Ishikawa (cell line): ENCODE measurements at regions not wholly inside any gene's neighbourhood (a gene's known extent, or its start where the extent isn't known, plus 50 kb on each side); places are given as distances from the start of the nearest gene placed in this dataset.

Experiments used
- CEBPB ChIP-seq: IDR thresholded peaks from 2 replicates; pipeline ENCODE4 v1.6.1; 2012
- CREB1 ChIP-seq: IDR thresholded peaks from 2 replicates; pipeline ENCODE4 v1.6.1; 2012; ENCODE audit warnings: low read depth
- EGR1 ChIP-seq: IDR thresholded peaks from 2 replicates; pipeline ENCODE4 v1.6.1; 2012
- EP300 ChIP-seq: IDR thresholded peaks from 2 replicates; pipeline ENCODE4 v1.6.1; 2012; ENCODE audit warnings: borderline replicate concordance
- FOXM1 ChIP-seq: IDR thresholded peaks from 2 replicates; pipeline ENCODE4 v1.6.1; 2012; ENCODE audit warnings: low read depth, borderline replicate concordance
- NFIC ChIP-seq: IDR thresholded peaks from 2 replicates; pipeline ENCODE4 v1.6.1; 2012
- RAD21 ChIP-seq: IDR thresholded peaks from 2 replicates; pipeline ENCODE4 v1.6.1; 2012; ENCODE audit warnings: low read depth
- TAF1 ChIP-seq: IDR thresholded peaks from 2 replicates; pipeline ENCODE4 v1.6.1; 2012; ENCODE audit warnings: low read depth, mild to moderate bottlenecking
- TCF12 ChIP-seq: IDR thresholded peaks from 2 replicates; pipeline ENCODE4 v1.6.1; 2012; ENCODE audit warnings: low read depth
- TEAD4 ChIP-seq: IDR thresholded peaks from 2 replicates; pipeline ENCODE4 v1.6.1; 2012
- YY1 ChIP-seq: IDR thresholded peaks from 2 replicates; pipeline ENCODE4 v1.6.1; 2012; ENCODE audit warnings: low read depth
- ZBTB7A ChIP-seq: IDR thresholded peaks from 2 replicates; pipeline ENCODE4 v1.6.1; 2012; ENCODE audit warnings: low read depth
- TF ChIP-seq, protein P1 (sequence below): IDR thresholded peaks from 2 replicates; pipeline ENCODE4 v1.6.1; 2012
- TF ChIP-seq, protein P2 (sequence below): IDR thresholded peaks from 2 replicates; pipeline ENCODE4 v1.6.1; 2012; ENCODE audit warnings: low read depth, mild to moderate bottlenecking
- TF ChIP-seq, protein P3 (sequence below): IDR thresholded peaks from 2 replicates; pipeline ENCODE4 v1.6.1; 2012

DNA sequence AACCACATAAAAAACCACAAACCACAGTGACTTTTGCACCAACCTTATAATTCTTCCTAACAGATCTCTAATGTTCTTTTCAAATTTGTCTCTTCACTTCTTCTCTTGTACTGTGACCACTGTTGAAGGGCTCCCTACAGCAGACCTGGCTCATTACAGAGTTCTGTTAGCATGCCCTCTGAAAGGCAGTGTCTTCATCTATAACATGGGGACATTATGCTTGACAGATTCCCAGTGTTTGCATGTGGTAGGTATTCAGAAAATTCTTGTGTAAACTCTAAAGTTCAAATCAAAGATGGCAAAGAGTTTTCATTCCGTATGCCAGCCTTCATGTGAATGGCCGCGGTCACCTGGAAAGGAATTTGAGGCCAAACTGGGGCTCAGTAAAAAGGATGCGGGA is 182.6 kb downstream of the DHX35 start:
- TF ChIP-seq, protein P1, sequence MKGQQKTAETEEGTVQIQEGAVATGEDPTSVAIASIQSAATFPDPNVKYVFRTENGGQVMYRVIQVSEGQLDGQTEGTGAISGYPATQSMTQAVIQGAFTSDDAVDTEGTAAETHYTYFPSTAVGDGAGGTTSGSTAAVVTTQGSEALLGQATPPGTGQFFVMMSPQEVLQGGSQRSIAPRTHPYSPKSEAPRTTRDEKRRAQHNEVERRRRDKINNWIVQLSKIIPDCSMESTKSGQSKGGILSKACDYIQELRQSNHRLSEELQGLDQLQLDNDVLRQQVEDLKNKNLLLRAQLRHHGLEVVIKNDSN, result no peak
- TF ChIP-seq RAD21 (no peak), FOXM1 (no peak), NFIC (no peak), CREB1 (no peak), TCF12 (no peak), EGR1 (no peak), YY1 (no peak), TAF1 (no peak), ZBTB7A (no peak), CEBPB (no peak), EP300 (no peak), TEAD4 (no peak)
- TF ChIP-seq, protein P2, sequence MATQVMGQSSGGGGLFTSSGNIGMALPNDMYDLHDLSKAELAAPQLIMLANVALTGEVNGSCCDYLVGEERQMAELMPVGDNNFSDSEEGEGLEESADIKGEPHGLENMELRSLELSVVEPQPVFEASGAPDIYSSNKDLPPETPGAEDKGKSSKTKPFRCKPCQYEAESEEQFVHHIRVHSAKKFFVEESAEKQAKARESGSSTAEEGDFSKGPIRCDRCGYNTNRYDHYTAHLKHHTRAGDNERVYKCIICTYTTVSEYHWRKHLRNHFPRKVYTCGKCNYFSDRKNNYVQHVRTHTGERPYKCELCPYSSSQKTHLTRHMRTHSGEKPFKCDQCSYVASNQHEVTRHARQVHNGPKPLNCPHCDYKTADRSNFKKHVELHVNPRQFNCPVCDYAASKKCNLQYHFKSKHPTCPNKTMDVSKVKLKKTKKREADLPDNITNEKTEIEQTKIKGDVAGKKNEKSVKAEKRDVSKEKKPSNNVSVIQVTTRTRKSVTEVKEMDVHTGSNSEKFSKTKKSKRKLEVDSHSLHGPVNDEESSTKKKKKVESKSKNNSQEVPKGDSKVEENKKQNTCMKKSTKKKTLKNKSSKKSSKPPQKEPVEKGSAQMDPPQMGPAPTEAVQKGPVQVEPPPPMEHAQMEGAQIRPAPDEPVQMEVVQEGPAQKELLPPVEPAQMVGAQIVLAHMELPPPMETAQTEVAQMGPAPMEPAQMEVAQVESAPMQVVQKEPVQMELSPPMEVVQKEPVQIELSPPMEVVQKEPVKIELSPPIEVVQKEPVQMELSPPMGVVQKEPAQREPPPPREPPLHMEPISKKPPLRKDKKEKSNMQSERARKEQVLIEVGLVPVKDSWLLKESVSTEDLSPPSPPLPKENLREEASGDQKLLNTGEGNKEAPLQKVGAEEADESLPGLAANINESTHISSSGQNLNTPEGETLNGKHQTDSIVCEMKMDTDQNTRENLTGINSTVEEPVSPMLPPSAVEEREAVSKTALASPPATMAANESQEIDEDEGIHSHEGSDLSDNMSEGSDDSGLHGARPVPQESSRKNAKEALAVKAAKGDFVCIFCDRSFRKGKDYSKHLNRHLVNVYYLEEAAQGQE, result no peak
- TF ChIP-seq, protein P3, sequence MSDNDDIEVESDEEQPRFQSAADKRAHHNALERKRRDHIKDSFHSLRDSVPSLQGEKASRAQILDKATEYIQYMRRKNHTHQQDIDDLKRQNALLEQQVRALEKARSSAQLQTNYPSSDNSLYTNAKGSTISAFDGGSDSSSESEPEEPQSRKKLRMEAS, result no peak

DNA sequence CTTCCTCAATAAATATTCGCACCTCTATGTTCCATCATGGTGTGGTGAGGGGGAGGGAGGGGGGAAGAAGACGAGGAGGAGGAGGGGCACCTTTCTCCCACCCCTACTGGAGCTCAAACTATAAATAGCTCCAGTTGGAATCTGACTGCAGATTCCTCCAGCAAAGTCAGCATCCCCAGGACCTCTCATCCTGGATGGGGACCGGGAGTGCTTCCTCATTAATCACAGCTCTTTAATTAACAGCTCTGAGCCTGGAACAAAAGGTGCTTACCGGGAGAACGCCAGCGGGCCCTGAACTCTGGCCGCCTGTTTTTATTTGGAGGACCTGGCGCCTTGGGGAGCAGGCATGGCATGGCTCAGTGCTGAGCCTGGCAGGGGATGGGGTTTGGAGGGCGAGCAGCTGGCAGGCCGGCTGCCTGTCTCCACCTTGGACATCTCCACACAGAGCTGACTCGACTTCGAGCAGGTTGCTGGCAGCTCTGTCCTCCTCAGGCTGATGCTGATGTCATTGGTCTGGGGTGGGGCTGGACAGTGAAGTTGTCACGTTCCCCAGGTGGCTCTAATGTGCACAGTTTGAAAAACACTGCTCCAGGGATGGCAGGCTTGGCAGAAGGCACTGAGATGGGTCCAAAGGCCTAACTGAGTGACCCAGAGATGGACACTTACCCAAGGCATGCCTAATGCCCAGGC is 180.4 kb downstream of the DHX35 start:
- TF ChIP-seq ZBTB7A (no peak), RAD21 (no peak), CEBPB (no peak), NFIC (no peak), YY1 (no peak), TEAD4 (no peak), EP300 (no peak), CREB1 (no peak), TCF12 (no peak), TAF1 (no peak), FOXM1 (no peak), EGR1 (no peak)
- TF ChIP-seq, protein P3, result no peak
- TF ChIP-seq, protein P2, result no peak
- TF ChIP-seq, protein P1, result no peak

DNA sequence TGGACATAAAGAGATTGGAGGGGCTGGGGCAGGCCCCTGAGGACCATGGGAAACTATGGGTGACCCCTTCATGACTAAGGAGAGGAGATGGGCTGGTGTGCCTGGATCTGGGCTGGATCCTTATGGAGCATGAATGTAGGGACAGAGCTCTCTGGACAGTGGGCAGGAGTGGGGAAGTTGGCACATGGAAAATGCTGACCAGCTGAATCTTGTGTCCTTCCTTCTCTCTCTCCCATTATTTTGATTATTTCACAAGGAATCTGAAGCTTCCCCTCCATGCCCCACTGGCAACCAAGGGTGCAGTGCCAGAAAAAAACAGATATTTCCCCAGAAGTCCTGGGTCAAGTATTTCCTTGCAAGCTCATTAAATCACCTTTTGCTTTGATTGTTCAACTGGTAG is 175.2 kb downstream of the DHX35 start:
- TF ChIP-seq RAD21 (no peak), TAF1 (no peak), CREB1 (no peak), CEBPB (no peak), NFIC (no peak), YY1 (no peak), EP300 (no peak), TCF12 (no peak), ZBTB7A (no peak)
- TF ChIP-seq, protein P2, result no peak
- TF ChIP-seq, protein P1, result no peak
- TF ChIP-seq, protein P3, result no peak
